Nucleus accumbens (tissue), 56 donors: ENCODE measurements at regions not wholly inside any gene's neighbourhood (a gene's known extent, or its start where the extent isn't known, plus 50 kb on each side); places are given as distances from the start of the nearest gene placed in this dataset.

ENCODE experiments used
- DNase-seq, 56 donors: peaks; one replicate each; lab custom pipeline; 2025; lab: John Stamatoyannopoulos, UW

- peak in 46 of 56 donors; percentile 1 to 84 (median 34) for DNase-seq
Observed at GRCh38 chr4:81844717-81845116, 373.0 kb upstream of the RASGEF1B start.

- peak in 1 of 56 donors; percentile 4 for DNase-seq
Observed at GRCh38 chr4:81839347-81840042, 367.8 kb upstream of the RASGEF1B start.

GRCh38 chr4:81838586-81838985 is 366.9 kb upstream of the RASGEF1B start:
- DNase-seq, result no peak

GRCh38 chr4:81836716-81837115 is 365.0 kb upstream of the RASGEF1B start:
- no peak for DNase-seq

GRCh38 chr4:81833576-81833975 is 361.9 kb upstream of the RASGEF1B start:
- peak in 4 of 56 donors; percentile 6 to 26 (median 18) for DNase-seq

GRCh38 chr4:81828991-81829390 is 357.3 kb upstream of the RASGEF1B start:
- no peak for DNase-seq

- no peak for DNase-seq
Observed at GRCh38 chr4:81827577-81828202, 356.0 kb upstream of the RASGEF1B start.

- DNase-seq, result no peak
Observed at GRCh38 chr4:81826817-81827424, 355.2 kb upstream of the RASGEF1B start.

- no peak for DNase-seq
Observed at GRCh38 chr4:81826335-81826734, 354.6 kb upstream of the RASGEF1B start.

GRCh38 chr4:81818385-81818920 is 346.7 kb upstream of the RASGEF1B start:
- no peak for DNase-seq

GRCh38 chr4:81816031-81816761 is 344.5 kb upstream of the RASGEF1B start:
- DNase-seq, result no peak

- no peak for DNase-seq
Observed at GRCh38 chr4:81814987-81815541, 343.4 kb upstream of the RASGEF1B start.

- no peak for DNase-seq
Observed at GRCh38 chr4:81811562-81812293, 340.0 kb upstream of the RASGEF1B start.

- no peak for DNase-seq
Observed at GRCh38 chr4:81808011-81808672, 336.4 kb upstream of the RASGEF1B start.

GRCh38 chr4:81807386-81807785 is 335.7 kb upstream of the RASGEF1B start:
- no peak for DNase-seq

GRCh38 chr4:81806485-81806884 is 334.8 kb upstream of the RASGEF1B start:
- no peak for DNase-seq

- no peak for DNase-seq
Observed at GRCh38 chr4:81804849-81805248, 333.1 kb upstream of the RASGEF1B start.

- no peak for DNase-seq
Observed at GRCh38 chr4:81802285-81802846, 330.7 kb upstream of the RASGEF1B start.

- DNase-seq, result no peak
Observed at GRCh38 chr4:81799371-81799770, 327.7 kb upstream of the RASGEF1B start.
